Activated T-helper 1 cell treated with anti-CD3 and anti-CD28 coated beads, Interleukin-12 subunit alpha, Interleukin-12 subunit beta, Interleukin-2, Interleukin-4 antibody, amounts not matched to agents 30 ng/mL and 10 ng/mL and 1 ng/mL, durations not matched to agents 14 hours and 24 hours and 36 hours (primary cell): ENCODE measurements at regions not wholly inside any gene's neighbourhood (a gene's known extent, or its start where the extent isn't known, plus 50 kb on each side); places are given as distances from the start of the nearest gene placed in this dataset.

Experiments
- DNase-seq: peaks from one replicate; pipeline ENCODE4 v3.0.0; 2021; ENCODE audit warnings: low spot score
- H3K27ac Mint-ChIP-seq: one replicate; pipeline ENCODE4 v1.8.0; 2021; ENCODE audit warnings: mild to moderate bottlenecking, mixed read lengths
- H3K27me3 Mint-ChIP-seq: one replicate; pipeline ENCODE4 v1.8.0; 2022; ENCODE audit warnings: mild to moderate bottlenecking, moderate library complexity, mixed read lengths; ENCODE audit not compliant: insufficient read depth
- H3K36me3 Mint-ChIP-seq: one replicate; pipeline ENCODE4 v1.8.0; 2021; ENCODE audit warnings: low read depth, mixed read lengths
- H3K4me1 Mint-ChIP-seq: one replicate; pipeline ENCODE4 v1.8.0; 2021; ENCODE audit warnings: low read depth, mixed read lengths
- H3K4me3 Mint-ChIP-seq: one replicate; pipeline ENCODE4 v1.8.0; 2021; ENCODE audit warnings: mild to moderate bottlenecking, moderate library complexity, mixed read lengths
- H3K9me3 Mint-ChIP-seq: one replicate; pipeline ENCODE4 v1.8.0; 2021; ENCODE audit warnings: mixed read lengths
- intact Hi-C: fragments of 100-400 bp; cut with micrococcal nuclease; formaldehyde crosslinking; loops from one replicate; pipeline ENCODE4 v1.15.1; 2024

GRCh38 chr3:76859596-76859995 lies 180.3 kb upstream of the ROBO2 start:
- H3K9me3 Mint-ChIP-seq, result peaks cover 19% of the 10 kb centered on the region
- H3K4me1 Mint-ChIP-seq, result no peaks in the 10 kb centered on the region
- no peaks in the 10 kb centered on the region for H3K36me3 Mint-ChIP-seq
- H3K27me3 Mint-ChIP-seq, result no peaks in the 10 kb centered on the region
- no peak for DNase-seq
- no peak overlapping the region for H3K27ac Mint-ChIP-seq
- intact Hi-C loops, result no loop called here
- no peak overlapping the region for H3K4me3 Mint-ChIP-seq

DNA sequence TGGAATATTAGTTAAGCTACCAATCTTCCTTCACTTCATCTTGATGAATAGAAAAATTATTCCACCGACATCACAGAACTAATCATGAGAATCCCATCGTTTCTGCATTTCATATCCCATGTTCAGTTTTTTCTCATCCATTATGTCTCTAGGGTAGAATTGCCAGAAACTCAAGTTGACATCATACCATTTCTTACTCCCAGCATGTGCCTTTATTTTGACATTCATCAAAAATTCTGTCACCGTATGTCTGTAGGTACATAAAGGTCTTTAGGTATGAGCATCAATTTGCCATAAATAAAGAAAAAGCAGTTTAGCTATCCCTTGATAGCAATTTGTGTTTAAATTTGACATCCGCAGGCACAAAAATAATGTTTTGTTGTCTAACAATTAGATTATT lies 175.5 kb upstream of the ROBO2 start:
- Mint-ChIP-seq H3K36me3 (no peaks in the 10 kb centered on the region), H3K4me3 (no peak overlapping the region), H3K9me3 (peaks cover 18% of the 10 kb centered on the region), H3K27ac (no peak overlapping the region), H3K4me1 (no peaks in the 10 kb centered on the region), H3K27me3 (no peaks in the 10 kb centered on the region)
- intact Hi-C loops, result no loop called here
- no peak for DNase-seq

DNA sequence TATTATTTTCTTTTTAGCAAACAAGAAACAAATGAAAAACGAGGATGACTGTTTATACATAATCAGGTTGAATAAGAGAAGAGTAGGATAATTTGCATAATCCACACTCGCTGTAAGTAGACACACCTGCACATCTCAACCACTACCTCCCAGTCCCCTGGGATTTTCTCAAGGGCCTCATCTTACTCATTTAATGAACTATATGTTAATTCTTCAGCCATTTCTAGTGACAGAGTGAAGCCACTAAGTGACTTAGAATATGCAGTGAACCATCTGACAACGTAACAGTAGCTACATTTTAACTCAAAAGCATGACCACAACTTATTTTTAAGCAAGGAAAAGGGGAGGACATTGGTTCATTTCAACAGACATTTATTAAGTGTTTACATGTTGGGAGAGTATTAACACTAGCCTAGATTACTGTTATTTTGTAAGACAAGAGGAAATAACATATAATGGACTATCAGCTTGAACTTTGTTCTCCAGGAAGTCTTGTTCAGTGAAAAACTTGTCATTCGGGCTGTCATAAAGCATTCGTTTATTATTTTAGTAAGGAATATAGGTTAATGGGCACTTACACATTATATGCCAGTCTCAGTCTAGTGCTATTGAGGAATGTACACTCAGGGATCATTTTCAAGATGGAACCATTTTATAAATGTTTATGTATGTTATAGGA lies 173.0 kb upstream of the ROBO2 start:
- H3K4me1 Mint-ChIP-seq, result no peaks in the 10 kb centered on the region
- intact Hi-C loops, result no loop called here
- H3K36me3 Mint-ChIP-seq, result no peaks in the 10 kb centered on the region
- H3K27ac Mint-ChIP-seq, result no peak overlapping the region
- H3K9me3 Mint-ChIP-seq, result peaks cover 26% of the 10 kb centered on the region
- no peak overlapping the region for H3K4me3 Mint-ChIP-seq
- no peak for DNase-seq
- H3K27me3 Mint-ChIP-seq, result no peaks in the 10 kb centered on the region

- Mint-ChIP-seq H3K27me3 (no peaks in the 10 kb centered on the region), H3K4me3 (no peak overlapping the region), H3K4me1 (no peaks in the 10 kb centered on the region), H3K9me3 (peaks cover 16% of the 10 kb centered on the region), H3K27ac (no peak overlapping the region), H3K36me3 (no peaks in the 10 kb centered on the region)
- intact Hi-C loops, result no loop called here
- no peak for DNase-seq
Measured at GRCh38 chr3:76869726-76870384, 170.0 kb upstream of the ROBO2 start.

GRCh38 chr3:76871655-76872054 lies 168.2 kb upstream of the ROBO2 start:
- intact Hi-C loops, result no loop called here
- H3K9me3 Mint-ChIP-seq, result peaks cover 16% of the 10 kb centered on the region
- no peak overlapping the region for H3K27ac Mint-ChIP-seq
- H3K27me3 Mint-ChIP-seq, result no peaks in the 10 kb centered on the region
- DNase-seq, result no peak
- no peaks in the 10 kb centered on the region for H3K36me3 Mint-ChIP-seq
- H3K4me1 Mint-ChIP-seq, result no peaks in the 10 kb centered on the region
- H3K4me3 Mint-ChIP-seq, result no peak overlapping the region

- Mint-ChIP-seq H3K27me3 (no peaks in the 10 kb centered on the region), H3K27ac (no peak overlapping the region), H3K9me3 (peaks cover 16% of the 10 kb centered on the region), H3K4me1 (no peaks in the 10 kb centered on the region), H3K36me3 (no peaks in the 10 kb centered on the region), H3K4me3 (no peak overlapping the region)
- intact Hi-C loops, result no loop called here
- no peak for DNase-seq
Measured at GRCh38 chr3:76872999-76873398, 166.9 kb upstream of the ROBO2 start.

DNA sequence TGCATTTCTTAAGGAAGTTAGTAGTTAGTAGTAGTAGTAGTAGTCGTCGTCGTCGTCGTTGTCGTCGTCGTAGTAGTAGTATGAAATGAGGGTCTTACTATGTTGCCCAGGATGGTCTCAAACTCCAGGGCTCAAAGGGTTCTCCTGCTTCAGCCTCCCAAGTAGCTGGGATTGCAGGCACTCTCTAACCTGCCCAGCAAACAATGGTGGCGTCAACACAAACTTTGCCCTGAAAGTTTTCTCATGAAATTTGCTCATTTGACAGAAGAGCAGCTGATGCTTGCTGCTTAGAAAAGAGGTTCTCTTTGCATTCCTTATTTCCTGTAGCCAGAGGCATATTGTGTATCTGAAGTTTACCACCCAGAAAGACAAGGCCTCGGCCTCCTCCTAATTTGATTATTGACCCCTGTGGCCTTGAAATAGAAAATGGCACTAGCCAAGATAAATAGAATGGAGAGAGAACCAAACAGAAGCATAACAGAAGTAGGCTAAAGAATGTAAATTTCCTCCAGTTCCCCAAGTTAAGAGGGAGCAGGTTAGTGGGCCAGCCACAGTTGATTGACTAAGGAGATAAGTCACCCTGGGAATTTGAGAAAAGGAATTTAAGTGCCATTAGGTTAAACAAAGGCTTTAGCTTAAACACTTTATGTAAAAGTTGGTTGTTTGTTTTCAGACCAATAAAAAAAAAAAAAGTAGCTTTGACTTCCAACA lies 166.2 kb upstream of the ROBO2 start:
- Mint-ChIP-seq H3K9me3 (peaks cover 9% of the 10 kb centered on the region), H3K36me3 (no peaks in the 10 kb centered on the region), H3K4me1 (no peaks in the 10 kb centered on the region), H3K27me3 (no peaks in the 10 kb centered on the region), H3K27ac (no peak overlapping the region), H3K4me3 (no peak overlapping the region)
- no peak for DNase-seq
- intact Hi-C loops, result no loop called here

DNA sequence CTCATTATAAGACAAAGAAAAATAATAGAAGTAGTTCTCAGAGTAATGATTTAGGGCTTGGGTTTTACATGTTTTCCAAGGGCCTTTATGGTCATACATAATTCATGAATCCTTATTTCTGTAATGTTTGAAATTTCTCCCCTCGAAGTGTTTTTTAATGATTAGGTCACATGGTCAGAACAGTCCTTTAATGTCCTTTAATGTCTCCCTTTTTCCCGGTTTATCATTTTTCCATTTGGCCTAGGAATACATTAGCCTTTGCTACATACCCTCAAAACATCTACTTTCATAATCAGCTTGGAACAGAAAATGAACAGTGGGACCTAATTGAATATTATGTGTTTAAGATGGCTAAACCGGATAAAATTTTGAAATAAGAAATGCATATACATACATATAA lies 159.9 kb upstream of the ROBO2 start:
- H3K27me3 Mint-ChIP-seq, result no peaks in the 10 kb centered on the region
- no peaks in the 10 kb centered on the region for H3K36me3 Mint-ChIP-seq
- H3K9me3 Mint-ChIP-seq, result peaks cover 3% of the 10 kb centered on the region
- H3K27ac Mint-ChIP-seq, result no peak overlapping the region
- DNase-seq, result no peak
- intact Hi-C loops, result no loop called here
- no peaks in the 10 kb centered on the region for H3K4me1 Mint-ChIP-seq
- H3K4me3 Mint-ChIP-seq, result no peak overlapping the region

- intact Hi-C loops, result no loop called here
- H3K27me3 Mint-ChIP-seq, result no peaks in the 10 kb centered on the region
Measured at GRCh38 chr3:76886761-76887500, 153.0 kb upstream of the ROBO2 start.

DNA sequence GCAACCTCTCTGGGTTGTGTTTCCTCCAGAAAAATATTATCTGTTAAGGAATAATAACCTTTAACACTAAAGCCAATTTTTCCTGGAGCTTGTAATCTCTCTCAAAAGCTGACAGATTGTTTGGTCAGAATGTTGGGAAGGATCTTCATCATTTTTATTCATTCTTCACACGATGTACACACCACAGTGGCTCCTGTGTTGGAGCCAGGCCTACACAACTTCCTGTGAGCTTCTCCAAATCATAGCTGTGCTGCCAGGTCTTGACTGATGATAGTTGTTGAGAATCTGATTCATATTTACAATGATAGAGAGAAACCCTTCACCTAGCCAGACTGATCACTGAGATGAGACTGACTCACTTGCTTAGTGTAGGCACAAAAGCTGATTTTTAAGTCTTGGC lies 151.0 kb upstream of the ROBO2 start:
- no peak for DNase-seq
- Mint-ChIP-seq H3K36me3 (no peaks in the 10 kb centered on the region), H3K27me3 (no peaks in the 10 kb centered on the region), H3K9me3 (peaks cover 4% of the 10 kb centered on the region), H3K4me3 (no peak overlapping the region), H3K27ac (no peak overlapping the region), H3K4me1 (no peaks in the 10 kb centered on the region)
- intact Hi-C loops, result no loop called here

More at GRCh38 chr3:76886761-76887500, 153.0 kb upstream of the ROBO2 start:
- Mint-ChIP-seq H3K27ac (no peak overlapping the region), H3K4me3 (no peak overlapping the region), H3K36me3 (no peaks in the 10 kb centered on the region), H3K4me1 (no peaks in the 10 kb centered on the region), H3K9me3 (peaks cover 4% of the 10 kb centered on the region)
- no peak for DNase-seq

DNA sequence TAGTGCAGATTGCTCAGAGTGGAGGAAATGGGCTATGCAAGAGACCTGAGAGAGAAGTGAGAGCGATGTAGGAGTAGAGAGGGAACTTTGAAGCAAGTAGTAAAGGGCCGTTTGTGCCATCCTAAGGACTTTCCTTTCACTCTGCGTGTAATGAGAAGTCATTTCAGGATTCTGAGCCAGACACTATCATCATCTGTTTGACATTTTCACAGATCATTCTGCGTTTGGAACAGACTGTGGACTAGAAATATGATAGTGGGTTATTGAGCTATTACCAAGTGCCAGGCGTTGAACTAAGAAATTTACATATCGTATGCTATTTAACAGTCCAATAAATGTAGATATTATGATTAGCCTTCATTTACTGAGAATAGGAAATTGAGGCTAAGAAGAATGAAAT lies 150.0 kb upstream of the ROBO2 start:
- Mint-ChIP-seq H3K27ac (no peak overlapping the region), H3K27me3 (no peaks in the 10 kb centered on the region)
- intact Hi-C loops, result no loop called here

DNA sequence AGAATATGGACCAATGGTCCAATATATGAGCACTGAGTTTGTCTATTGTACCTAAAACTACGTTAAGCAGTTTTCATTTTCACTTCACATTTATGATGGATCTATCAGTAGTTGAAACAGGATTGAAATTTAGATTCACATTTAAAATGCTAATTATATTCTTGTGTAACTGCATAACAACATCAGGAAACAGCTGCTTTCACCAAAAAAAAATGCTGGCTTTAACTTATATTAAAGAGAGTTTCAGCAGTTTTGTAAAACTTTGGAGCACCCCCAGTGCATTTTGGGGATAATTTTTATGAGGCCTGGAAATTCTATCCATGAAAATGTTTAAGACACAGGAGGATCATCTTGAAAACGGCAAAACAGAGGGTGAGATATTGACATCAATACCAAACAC lies 142.8 kb upstream of the ROBO2 start:
- no peak overlapping the region for H3K4me3 Mint-ChIP-seq
- intact Hi-C loops, result no loop called here

More for the DNA sequence above, 150.0 kb upstream of the ROBO2 start:
- Mint-ChIP-seq H3K4me1 (no peaks in the 10 kb centered on the region), H3K36me3 (no peaks in the 10 kb centered on the region), H3K9me3 (peaks cover 4% of the 10 kb centered on the region), H3K4me3 (no peak overlapping the region)
- DNase-seq, result no peak

GRCh38 chr3:76900596-76900995 lies 139.3 kb upstream of the ROBO2 start:
- intact Hi-C loops, result no loop called here

More for the DNA sequence above, 142.8 kb upstream of the ROBO2 start:
- H3K27me3 Mint-ChIP-seq, result no peaks in the 10 kb centered on the region
- H3K4me1 Mint-ChIP-seq, result no peaks in the 10 kb centered on the region
- no peak overlapping the region for H3K27ac Mint-ChIP-seq
- peaks cover 3% of the 10 kb centered on the region for H3K9me3 Mint-ChIP-seq
- H3K36me3 Mint-ChIP-seq, result no peaks in the 10 kb centered on the region
- no peak for DNase-seq

More at GRCh38 chr3:76900596-76900995, 139.3 kb upstream of the ROBO2 start:
- Mint-ChIP-seq H3K4me3 (no peak overlapping the region), H3K27me3 (no peaks in the 10 kb centered on the region), H3K36me3 (no peaks in the 10 kb centered on the region), H3K4me1 (no peaks in the 10 kb centered on the region), H3K9me3 (peaks cover 11% of the 10 kb centered on the region), H3K27ac (no peak overlapping the region)
- no peak for DNase-seq
